Ecto neural progenitor cell (in vitro differentiated cells): ENCODE measurements at regions not wholly inside any gene's neighbourhood (a gene's known extent, or its start where the extent isn't known, plus 50 kb on each side); places are given as distances from the start of the nearest gene placed in this dataset.

Source experiments
- DNase-seq: peaks from one replicate; pipeline ENCODE4 v3.0.0-alpha.2; 2018; ENCODE audit warnings: low spot score

- DNase-seq = no peak
These were observed 51.6 kb upstream of the SRGAP3 start for GRCh38 chr3:9301091-9301490.

- DNase-seq = no peak
These were observed 52.4 kb upstream of the SRGAP3 start for GRCh38 chr3:9301798-9302197.

- peak; percentile 93 for DNase-seq
These were observed 53.2 kb upstream of the SRGAP3 start for GRCh38 chr3:9302425-9303181.

- no peak for DNase-seq
These were observed 54.4 kb upstream of the THUMPD3 start for GRCh38 chr3:9308298-9308990.

- no peak for DNase-seq
These were observed 52.8 kb upstream of the THUMPD3 start for GRCh38 chr3:9310043-9310442.

GRCh38 chr3:9311228-9311627 lies 51.6 kb upstream of the THUMPD3 start:
- DNase-seq = no peak
